Lung (tissue), 11 donors: ENCODE measurements at regions not wholly inside any gene's neighbourhood (a gene's known extent, or its start where the extent isn't known, plus 50 kb on each side); places are given as distances from the start of the nearest gene placed in this dataset.

Source experiments
- ATAC-seq: fragments of 200-7000 bp; cut with Tn5 transposase; one replicate; pipeline ENCODE4 v1.9.1; 2020; ENCODE audit warnings: moderate number of reproducible peaks; ENCODE audit not compliant: insufficient read depth, low FRiP score
- DNase-seq, 3 donors: peaks; one replicate each; pipeline ENCODE4 v3.0.0-alpha.2; 2013 to 2017
- H3K27ac ChIP-seq, 2 donors: one replicate each; pipeline ENCODE4 v1.5.1; 2013; ENCODE audit warnings: mild to moderate bottlenecking in 2 of 2, moderate library complexity in 2 of 2, control low read depth in 1 of 2, inconsistent platforms in 1 of 2, low read depth in 1 of 2, low read length in 1 of 2
- H3K27me3 ChIP-seq, 3 donors: one replicate each; pipeline ENCODE4 v1.5.1; 2013; ENCODE audit warnings: low read length in 2 of 3; ENCODE audit not compliant: control insufficient read depth in 3 of 3, insufficient read depth in 3 of 3
- H3K36me3 ChIP-seq, 4 donors: one replicate each; pipeline ENCODE4 v1.5.1; 2013; ENCODE audit warnings: low read length in 4 of 4, mild to moderate bottlenecking in 1 of 4, moderate library complexity in 1 of 4; ENCODE audit not compliant: control insufficient read depth in 4 of 4, insufficient read depth in 4 of 4
- H3K4me1 ChIP-seq, 5 donors: one replicate each; pipeline ENCODE4 v1.5.1; 2013; ENCODE audit warnings: low read length in 5 of 5, mild to moderate bottlenecking in 2 of 5, moderate library complexity in 1 of 5; ENCODE audit not compliant: control insufficient read depth in 5 of 5, insufficient read depth in 5 of 5
- H3K4me3 ChIP-seq: one replicate; pipeline ENCODE4 v1.5.1; 2013; ENCODE audit warnings: mild to moderate bottlenecking, control low read depth, moderate library complexity
- H3K9ac ChIP-seq, 2 donors: one replicate each; pipeline ENCODE4 v1.5.1; 2013; ENCODE audit warnings: low read length in 2 of 2, control low read depth in 1 of 2; ENCODE audit not compliant: insufficient read depth in 1 of 2
- H3K9me3 ChIP-seq, 4 donors: one replicate each; pipeline ENCODE4 v1.5.1; 2013; ENCODE audit warnings: low read length in 3 of 4, mild to moderate bottlenecking in 1 of 4, moderate library complexity in 1 of 4; ENCODE audit not compliant: control insufficient read depth in 4 of 4, insufficient read depth in 3 of 4
- CTCF ChIP-seq: IDR thresholded peaks from 2 replicates; pipeline ENCODE4 v1.5.1; 2012; ENCODE audit warnings: mild to moderate bottlenecking; ENCODE audit errors: control extremely low read depth, extremely low read depth
- WGBS, 2 donors: extraction: QIAGEN DNeasy Blood & Tissue Kit; methylation state at CpG; one replicate each; pipeline ENCODE4 v1.1.7; 2013; 5-methylcytosine and 5-hydroxymethylcytosine counted together
- donor health status: control.
- donor health status: control.
- donor health status: Bipolar disorder and iron deficiency.
- donor health status: healthy.
- donor health status: DM: yes; HTN: yes; CAD: no.

GRCh38 chr11:112844517-112844916, 116.7 kb upstream of the NCAM1 start:
- ATAC-seq (no peak), DNase-seq (no peak)
- Histone ChIP-seq H3K9me3 (no peaks in the 10 kb centered on the region), H3K36me3 (no peaks in the 10 kb centered on the region), H3K27ac (no peak overlapping the region), H3K27me3 (no peaks in the 10 kb centered on the region), H3K4me3 (no peak overlapping the region), H3K4me1 (no peaks in the 10 kb centered on the region), H3K9ac (no peak overlapping the region)
- no peak for TF ChIP-seq CTCF

- Histone ChIP-seq H3K27ac (no peak overlapping the region), H3K4me1 (no peaks in the 10 kb centered on the region), H3K36me3 (no peaks in the 10 kb centered on the region), H3K4me3 (no peak overlapping the region), H3K9ac (no peak overlapping the region), H3K9me3 (no peaks in the 10 kb centered on the region), H3K27me3 (no peaks in the 10 kb centered on the region)
- no peak for DNase-seq
- 93 to 100% methylated on average over 4 of the region's 4 CpGs for WGBS, 2 donors
- TF ChIP-seq CTCF = no peak
- ATAC-seq = no peak
These were observed 113.7 kb upstream of the NCAM1 start for GRCh38 chr11:112847568-112847967.

- 77 to 91% methylated on average over 5 of the region's 5 CpGs for WGBS, 2 donors
- no peak overlapping the region for H3K4me3 ChIP-seq
- H3K27ac ChIP-seq = peak overlapping the region in 1 of 2 donors; percentile 84
These were observed 108.9 kb upstream of the NCAM1 start for GRCh38 chr11:112852143-112852866.

More at GRCh38 chr11:112852143-112852866, 108.9 kb upstream of the NCAM1 start:
- TF ChIP-seq CTCF = no peak
- peak in 2 of 3 donors; percentile 0 to 22 for DNase-seq
- Histone ChIP-seq H3K36me3 (no peaks in the 10 kb centered on the region), H3K4me1 (no peaks in the 10 kb centered on the region), H3K9ac (no peak overlapping the region), H3K9me3 (no peaks in the 10 kb centered on the region), H3K27me3 (peaks cover 0 to 3% (median 0%) of the 10 kb centered on the region in 3 donors)
- ATAC-seq = no peak
